ENCODE measurements at regions not wholly inside any gene's neighbourhood (a gene's known extent, or its start where the extent isn't known, plus 50 kb on each side); places are given as distances from the start of the nearest gene placed in this dataset.

GRCh38 chr11:134712228-134713145 is 300.4 kb upstream of the B3GAT1 start:
- H3K4me3 ChIP-seq (ENCODE audit: low read depth, low read length) = no peak overlapping the region
- ChIA-PET CTCF (interaction anchor here (1.0 to 1.2 kb wide), 2 partner anchors 14 to 104 kb away, joined by 4 to 6 read pairs; no protein-coding TSS in a partner anchor), POLR2A (no interaction called here)
- TF ChIP-seq ZFP37 (tag by site-specific recombination; IDR thresholded peaks at IDR 0.05) = no peak
- no peak for TF ChIP-seq SP7 (tag by site-specific recombination; IDR thresholded peaks at IDR 0.05)
- TF ChIP-seq INSM2 (tag by site-specific recombination; IDR thresholded peaks at IDR 0.05) = no peak
- TF ChIP-seq PRDM10 (tag by site-specific recombination; IDR thresholded peaks at IDR 0.05) = no peak
- H3K9me3 ChIP-seq (ENCODE audit: control insufficient read depth, insufficient read depth, low read depth, low read length) = no peaks in the 10 kb centered on the region
- H3K27ac ChIP-seq (ENCODE audit: extremely low read depth, low read depth, low read length) = no peak overlapping the region
- H3K4me1 ChIP-seq (ENCODE audit: control insufficient read depth, insufficient read depth, low read length) = peaks cover 2% of the 10 kb centered on the region; the same call in 1 of the 2 replicates
- no peaks in the 10 kb centered on the region for H3K36me3 ChIP-seq (ENCODE audit: control insufficient read depth in 2 of 2, insufficient read depth in 1 of 2, low read length in 2 of 2)

GRCh38 chr11:134711588-134711987 is 299.5 kb upstream of the B3GAT1 start:
- no peak overlapping the region for H3K27ac ChIP-seq (ENCODE audit: extremely low read depth, low read depth, low read length)
- CTCF ChIA-PET = no interaction called here
- H3K4me3 ChIP-seq (ENCODE audit: low read depth, low read length) = no peak overlapping the region
- H3K36me3 ChIP-seq (ENCODE audit: control insufficient read depth in 2 of 2, insufficient read depth in 1 of 2, low read length in 2 of 2) = no peaks in the 10 kb centered on the region
- POLR2A ChIA-PET = no interaction called here
- no peaks in the 10 kb centered on the region for H3K9me3 ChIP-seq (ENCODE audit: control insufficient read depth, insufficient read depth, low read depth, low read length)
- peaks cover 2% of the 10 kb centered on the region; the same call in 1 of the 2 replicates for H3K4me1 ChIP-seq (ENCODE audit: control insufficient read depth, insufficient read depth, low read length)
- TF ChIP-seq ZFP69B (tag by site-specific recombination; IDR thresholded peaks at IDR 0.05) = no peak
- no peak for TF ChIP-seq ZNF48 (tag by site-specific recombination; IDR thresholded peaks at IDR 0.05)
- TF ChIP-seq ZNF146 (tag by site-specific recombination; IDR thresholded peaks at IDR 0.05) = no peak
- TF ChIP-seq RBAK (tag by site-specific recombination; IDR thresholded peaks at IDR 0.05) = no peak
- no peak for TF ChIP-seq ZNF18 (tag by site-specific recombination; IDR thresholded peaks at IDR 0.05)

GRCh38 chr11:134710861-134711407 is 298.9 kb upstream of the B3GAT1 start:
- no peak for TF ChIP-seq ZNF530 (tag by site-specific recombination; IDR thresholded peaks at IDR 0.05; ENCODE audit: low read depth)
- TF ChIP-seq ZSCAN16 (tag by site-specific recombination; IDR thresholded peaks at IDR 0.05) = no peak
- Histone ChIP-seq H3K9me3 (ENCODE audit: control insufficient read depth, insufficient read depth, low read depth, low read length) (no peaks in the 10 kb centered on the region), H3K27ac (ENCODE audit: extremely low read depth, low read depth, low read length) (no peak overlapping the region), H3K4me1 (ENCODE audit: control insufficient read depth, insufficient read depth, low read length) (peaks cover 2% of the 10 kb centered on the region; the same call in 1 of the 2 replicates), H3K4me3 (ENCODE audit: low read depth, low read length) (no peak overlapping the region), H3K36me3 (ENCODE audit: control insufficient read depth in 2 of 2, insufficient read depth in 1 of 2, low read length in 2 of 2) (no peaks in the 10 kb centered on the region)
- CTCF ChIA-PET = interaction anchor here (0.7 kb wide), 1 partner anchor 357 kb away, joined by 3 read pairs; no protein-coding TSS in a partner anchor
- POLR2A ChIA-PET = no interaction called here

Data from HEK293 (cell line).